SK-N-SH (cell line): ENCODE measurements at regions not wholly inside any gene's neighbourhood (a gene's known extent, or its start where the extent isn't known, plus 50 kb on each side); places are given as distances from the start of the nearest gene placed in this dataset.

Experiments used
- CTCF ChIA-PET: fragments of 300-600, 350-600 bp; formaldehyde crosslinking; extraction: SDS; loops from one replicate; lab custom pipeline; 2021; lab: Yijun Ruan, JAX
- POLR2A ChIA-PET: fragments of 350-600 bp; sonication (Branson Sonifier 250); formaldehyde crosslinking; extraction: SDS; loops from one replicate; lab custom pipeline; 2020; ENCODE audit warnings: antibody characterized with exemption, inconsistent platforms; lab: Yijun Ruan, JAX
- DNase-seq: peaks from one replicate; pipeline ENCODE4 v3.0.0; 2012
- H2AFZ ChIP-seq: fragments of 200-600 bp; sonication (generic); 2 replicates; pipeline ENCODE4 v1.8.1; 2016; ENCODE audit warnings: antibody characterized with exemption, mild to moderate bottlenecking, low read depth
- H3F3A ChIP-seq: fragments of 200-600 bp; sonication (generic); replicated peaks from 2 replicates; pipeline ENCODE3; 2016; ENCODE audit warnings: antibody characterized with exemption, mild to moderate bottlenecking; ENCODE audit not compliant: insufficient read depth
- H3K27ac ChIP-seq, 2 experiments: fragments of 200-500 bp in 1 of 2; fragments of 200-600 bp in 1 of 2; sonication (Bioruptor generic) in 1 of 2; sonication (generic), shearing (Covaris generic) in 1 of 2; 2 replicates each; pipeline versions ENCODE4 v1.5.1 to v1.6.1; 2014 to 2016; ENCODE audit warnings: low read depth in 2 of 2, inconsistent platforms in 1 of 2, low read length in 1 of 2, mild to moderate bottlenecking in 1 of 2, mixed read lengths in 1 of 2
- H3K27me3 ChIP-seq: fragments of 200-600 bp; sonication (generic), shearing (Covaris generic); 2 replicates; pipeline ENCODE4 v1.6.1; 2016; ENCODE audit warnings: mixed run types; ENCODE audit not compliant: insufficient read depth
- H3K36me3 ChIP-seq, 2 experiments: fragments of 200-500 bp in 1 of 2; fragments of 200-600 bp in 1 of 2; sonication (Bioruptor generic) in 1 of 2; sonication (generic) in 1 of 2; replicated peaks in 1 of 2; 2 replicates each; pipeline versions ENCODE3 to v1.5.1; 2014 to 2016; ENCODE audit warnings: low read length in 1 of 2, mild to moderate bottlenecking in 1 of 2; ENCODE audit not compliant: insufficient read depth in 2 of 2, control insufficient read depth in 1 of 2
- H3K4me1 ChIP-seq, 2 experiments: fragments of 200-500 bp in 1 of 2; fragments of 200-600 bp in 1 of 2; sonication (Bioruptor generic) in 1 of 2; sonication (generic), shearing (Covaris generic) in 1 of 2; 2 replicates each; pipeline versions ENCODE4 v1.5.1 to v1.6.1; 2014 to 2016; ENCODE audit warnings: low read depth in 1 of 2, low read length in 1 of 2, mixed run types in 1 of 2; ENCODE audit not compliant: insufficient read depth in 2 of 2, control insufficient read depth in 1 of 2
- H3K4me2 ChIP-seq: fragments of 200-600 bp; sonication (generic), shearing (Covaris generic); 2 replicates; pipeline ENCODE4 v1.6.1; 2017; ENCODE audit warnings: mixed run types
- H3K4me3 ChIP-seq, 2 experiments: fragments of 200-500 bp in 1 of 2; fragments of 200-600 bp in 1 of 2; sonication (Bioruptor generic) in 1 of 2; sonication (generic), shearing (Covaris generic) in 1 of 2; 2 replicates each; pipeline versions ENCODE4 v1.5.1 to v1.8.1; 2014 to 2016; ENCODE audit warnings: low read depth in 2 of 2, inconsistent platforms in 1 of 2, low read length in 1 of 2, mild to moderate bottlenecking in 1 of 2, mixed read lengths in 1 of 2, moderate library complexity in 1 of 2
- H3K79me2 ChIP-seq: fragments of 200-600 bp; sonication (generic); 2 replicates; pipeline ENCODE4 v1.8.1; 2017; ENCODE audit warnings: mild to moderate bottlenecking; ENCODE audit not compliant: insufficient read depth
- H3K9ac ChIP-seq: fragments of 200-600 bp; sonication (generic); 2 replicates; pipeline ENCODE4 v1.6.1; 2017; ENCODE audit warnings: mixed run types
- H3K9me2 ChIP-seq: fragments of 200-600 bp; sonication (generic); 2 replicates; pipeline ENCODE4 v1.6.1; 2017; ENCODE audit warnings: mixed run types
- H3K9me3 ChIP-seq: fragments of 200-600 bp; sonication (generic); 2 replicates; pipeline ENCODE4 v1.6.1; 2017; ENCODE audit warnings: mixed run types, mild to moderate bottlenecking, moderate library complexity
- H4K20me1 ChIP-seq: fragments of 200-600 bp; sonication (generic); 2 replicates; pipeline ENCODE4 v1.6.1; 2017; ENCODE audit warnings: mild to moderate bottlenecking, mixed run types; ENCODE audit not compliant: insufficient read depth
- ELF1 ChIP-seq: IDR thresholded peaks from 2 replicates; pipeline ENCODE4 v1.4.0; 2012
- GABPA ChIP-seq: IDR thresholded peaks from 2 replicates; pipeline ENCODE4 v1.4.0; 2012; ENCODE audit warnings: low read depth, mild to moderate bottlenecking
- IRF3 ChIP-seq: fragments of 150-350 bp; IDR thresholded peaks from 2 replicates; pipeline ENCODE4 v1.6.1; 2016; ENCODE audit warnings: mild to moderate bottlenecking, low read depth, low read length
- MAX ChIP-seq: IDR thresholded peaks from 2 replicates; pipeline ENCODE4 v1.4.0; 2012; ENCODE audit warnings: low read depth
- MEF2A ChIP-seq: IDR thresholded peaks from 2 replicates; pipeline ENCODE4 v1.4.0; 2012; ENCODE audit warnings: low read depth, borderline replicate concordance
- MXI1 ChIP-seq: IDR thresholded peaks from 2 replicates; pipeline ENCODE4 v1.6.1; 2012; ENCODE audit warnings: mild to moderate bottlenecking, low read depth, low read length, improper control_type of control experiment
- NRF1 ChIP-seq: IDR thresholded peaks from 2 replicates; pipeline ENCODE4 v1.6.1; 2012; ENCODE audit warnings: low read depth, mild to moderate bottlenecking, low read length
- RCOR1 ChIP-seq: fragments of 150-350 bp; IDR thresholded peaks from 2 replicates; pipeline ENCODE4 v1.6.1; 2017; ENCODE audit warnings: antibody characterized with exemption, low read length
- RXRA ChIP-seq: IDR thresholded peaks from 2 replicates; pipeline ENCODE4 v1.4.0; 2012; ENCODE audit warnings: low read depth, mild to moderate bottlenecking, borderline replicate concordance
- SIN3A ChIP-seq: IDR thresholded peaks from 2 replicates; pipeline ENCODE4 v1.6.1; 2012; ENCODE audit warnings: low read depth, mild to moderate bottlenecking, low read length, moderate library complexity, borderline replicate concordance
- TCF12 ChIP-seq: IDR thresholded peaks from 2 replicates; pipeline ENCODE4 v1.4.0; 2012
- WGBS: methylation state at CpG from one replicate; pipeline ENCODE4 v1.1.6; 2017; ENCODE audit warnings: low lambda C conversion rate; 5-methylcytosine and 5-hydroxymethylcytosine counted together
- TF ChIP-seq, protein P1 (sequence below): IDR thresholded peaks from 2 replicates; pipeline ENCODE4 v1.4.0; 2012; ENCODE audit warnings: low read depth, borderline replicate concordance
- TF ChIP-seq, protein P2 (sequence below): IDR thresholded peaks from 2 replicates; pipeline ENCODE4 v1.6.1; 2012; ENCODE audit warnings: mild to moderate bottlenecking, low read depth, low read length, moderate library complexity

GRCh38 chr5:9766581-9766980 is 136.4 kb upstream of the TAS2R1 start:
- 23% methylated on average over 3 of the region's 3 CpGs for WGBS
- Histone ChIP-seq H3K27ac (peak overlapping the region in 1 of 2 experiments; percentile 68; a peak in 1 of 4 replicates), H3K79me2 (no peaks in the 10 kb centered on the region), H3K4me1 (peaks cover 0 to 8% of the 10 kb centered on the region in 2 experiments; a peak in 2 of 4 replicates), H3K4me2 (no peak overlapping the region), H2AFZ (no peak overlapping the region), H3K9me3 (no peaks in the 10 kb centered on the region), H3K9ac (no peak overlapping the region), H3K9me2 (no peaks in the 10 kb centered on the region), H3K4me3 (no peak overlapping the region), H3K36me3 (no peaks in the 10 kb centered on the region), H4K20me1 (no peaks in the 10 kb centered on the region), H3K27me3 (no peaks in the 10 kb centered on the region), H3F3A (no peaks in the 10 kb centered on the region)
- CTCF ChIA-PET, result interaction anchor here (1.2 kb wide), 1 partner anchor 9 kb away, joined by 3 read pairs; no protein-coding TSS in a partner anchor
- POLR2A ChIA-PET, result no interaction called here
- no peak for DNase-seq
- TF ChIP-seq ELF1 (no peak), IRF3 (no peak), RCOR1 (no peak), NRF1 (no peak), SIN3A (no peak), GABPA (no peak), MEF2A (no peak), MAX (no peak), TCF12 (no peak), RXRA (no peak), MXI1 (no peak)
- TF ChIP-seq, protein P1, sequence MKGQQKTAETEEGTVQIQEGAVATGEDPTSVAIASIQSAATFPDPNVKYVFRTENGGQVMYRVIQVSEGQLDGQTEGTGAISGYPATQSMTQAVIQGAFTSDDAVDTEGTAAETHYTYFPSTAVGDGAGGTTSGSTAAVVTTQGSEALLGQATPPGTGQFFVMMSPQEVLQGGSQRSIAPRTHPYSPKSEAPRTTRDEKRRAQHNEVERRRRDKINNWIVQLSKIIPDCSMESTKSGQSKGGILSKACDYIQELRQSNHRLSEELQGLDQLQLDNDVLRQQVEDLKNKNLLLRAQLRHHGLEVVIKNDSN, result no peak
- TF ChIP-seq, protein P2, sequence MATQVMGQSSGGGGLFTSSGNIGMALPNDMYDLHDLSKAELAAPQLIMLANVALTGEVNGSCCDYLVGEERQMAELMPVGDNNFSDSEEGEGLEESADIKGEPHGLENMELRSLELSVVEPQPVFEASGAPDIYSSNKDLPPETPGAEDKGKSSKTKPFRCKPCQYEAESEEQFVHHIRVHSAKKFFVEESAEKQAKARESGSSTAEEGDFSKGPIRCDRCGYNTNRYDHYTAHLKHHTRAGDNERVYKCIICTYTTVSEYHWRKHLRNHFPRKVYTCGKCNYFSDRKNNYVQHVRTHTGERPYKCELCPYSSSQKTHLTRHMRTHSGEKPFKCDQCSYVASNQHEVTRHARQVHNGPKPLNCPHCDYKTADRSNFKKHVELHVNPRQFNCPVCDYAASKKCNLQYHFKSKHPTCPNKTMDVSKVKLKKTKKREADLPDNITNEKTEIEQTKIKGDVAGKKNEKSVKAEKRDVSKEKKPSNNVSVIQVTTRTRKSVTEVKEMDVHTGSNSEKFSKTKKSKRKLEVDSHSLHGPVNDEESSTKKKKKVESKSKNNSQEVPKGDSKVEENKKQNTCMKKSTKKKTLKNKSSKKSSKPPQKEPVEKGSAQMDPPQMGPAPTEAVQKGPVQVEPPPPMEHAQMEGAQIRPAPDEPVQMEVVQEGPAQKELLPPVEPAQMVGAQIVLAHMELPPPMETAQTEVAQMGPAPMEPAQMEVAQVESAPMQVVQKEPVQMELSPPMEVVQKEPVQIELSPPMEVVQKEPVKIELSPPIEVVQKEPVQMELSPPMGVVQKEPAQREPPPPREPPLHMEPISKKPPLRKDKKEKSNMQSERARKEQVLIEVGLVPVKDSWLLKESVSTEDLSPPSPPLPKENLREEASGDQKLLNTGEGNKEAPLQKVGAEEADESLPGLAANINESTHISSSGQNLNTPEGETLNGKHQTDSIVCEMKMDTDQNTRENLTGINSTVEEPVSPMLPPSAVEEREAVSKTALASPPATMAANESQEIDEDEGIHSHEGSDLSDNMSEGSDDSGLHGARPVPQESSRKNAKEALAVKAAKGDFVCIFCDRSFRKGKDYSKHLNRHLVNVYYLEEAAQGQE, result no peak
